ENCODE measurements at regions not wholly inside any gene's neighbourhood (a gene's known extent, or its start where the extent isn't known, plus 50 kb on each side); places are given as distances from the start of the nearest gene placed in this dataset.

GRCh38 chr5:147162740-147163139, 72.1 kb upstream of the STK32A start:
- no peak overlapping the region for H3K4me3 ChIP-seq (ENCODE audit: insufficient read depth, low read depth, low read length)
- H2AFZ ChIP-seq (ENCODE audit: low read depth, low read length), result no peak overlapping the region
- no peak overlapping the region for H3K9ac ChIP-seq (ENCODE audit: low read length)
- TF ChIP-seq CTCF (IDR thresholded peaks at IDR 0.05; ENCODE audit: insufficient read depth, low read depth, low read length) (no peak), EZH2 (IDR thresholded peaks at IDR 0.05; ENCODE audit: insufficient read depth, low read length) (no peak)
- DNase-seq (ENCODE audit: low read depth) (no peak), FAIRE-seq (no peak)
- Mint-ChIP-seq H3K27ac (ENCODE audit: unreplicated experiment) (no peak overlapping the region), H3K4me3 (ENCODE audit: unreplicated experiment) (no peak overlapping the region), H3K4me1 (ENCODE audit: low read depth, unreplicated experiment) (peaks cover 10% of the 10 kb centered on the region), H3K27me3 (ENCODE audit: low read depth, unreplicated experiment) (no peaks in the 10 kb centered on the region), H3K9me3 (ENCODE audit: unreplicated experiment) (peaks cover 2% of the 10 kb centered on the region), H3K36me3 (ENCODE audit: low read depth, unreplicated experiment) (no peaks in the 10 kb centered on the region)
- H3K4me1 ChIP-seq (ENCODE audit: insufficient read depth, low read length), result no peaks in the 10 kb centered on the region
- no peaks in the 10 kb centered on the region for H4K20me1 ChIP-seq (ENCODE audit: insufficient read depth, low read length)
- H3K36me3 ChIP-seq (ENCODE audit: insufficient read depth, low read length), result no peaks in the 10 kb centered on the region
- H3K79me2 ChIP-seq (ENCODE audit: insufficient read depth, low read length), result no peaks in the 10 kb centered on the region
- H3K27ac ChIP-seq (ENCODE audit: low read depth, low read length), result no peak overlapping the region
- no peaks in the 10 kb centered on the region for H3K27me3 ChIP-seq (ENCODE audit: insufficient read depth, low read length)
- no peak overlapping the region for H3K4me2 ChIP-seq (ENCODE audit: low read length)
- no peaks in the 10 kb centered on the region for H3K9me3 ChIP-seq (ENCODE audit: insufficient read depth, low read depth, low read length)

GRCh38 chr5:147167529-147167928, 67.3 kb upstream of the STK32A start:
- Mint-ChIP-seq H3K27ac (ENCODE audit: unreplicated experiment) (no peak overlapping the region), H3K36me3 (ENCODE audit: low read depth, unreplicated experiment) (no peaks in the 10 kb centered on the region), H3K9me3 (ENCODE audit: unreplicated experiment) (peaks cover 2% of the 10 kb centered on the region), H3K4me1 (ENCODE audit: low read depth, unreplicated experiment) (peaks cover 38% of the 10 kb centered on the region), H3K27me3 (ENCODE audit: low read depth, unreplicated experiment) (no peaks in the 10 kb centered on the region), H3K4me3 (ENCODE audit: unreplicated experiment) (no peak overlapping the region)
- Histone ChIP-seq H3K4me2 (ENCODE audit: low read length) (no peak overlapping the region), H3K9me3 (ENCODE audit: insufficient read depth, low read depth, low read length) (no peaks in the 10 kb centered on the region), H3K4me3 (ENCODE audit: insufficient read depth, low read depth, low read length) (no peak overlapping the region), H3K4me1 (ENCODE audit: insufficient read depth, low read length) (peaks cover 15% of the 10 kb centered on the region), H2AFZ (ENCODE audit: low read depth, low read length) (no peak overlapping the region), H4K20me1 (ENCODE audit: insufficient read depth, low read length) (no peaks in the 10 kb centered on the region), H3K36me3 (ENCODE audit: insufficient read depth, low read length) (no peaks in the 10 kb centered on the region), H3K27me3 (ENCODE audit: insufficient read depth, low read length) (no peaks in the 10 kb centered on the region), H3K79me2 (ENCODE audit: insufficient read depth, low read length) (no peaks in the 10 kb centered on the region), H3K9ac (ENCODE audit: low read length) (no peak overlapping the region), H3K27ac (ENCODE audit: low read depth, low read length) (no peak overlapping the region)
- DNase-seq (ENCODE audit: low read depth) (no peak), FAIRE-seq (no peak)
- TF ChIP-seq CTCF (IDR thresholded peaks at IDR 0.05; ENCODE audit: insufficient read depth, low read depth, low read length), result no peak
- TF ChIP-seq EZH2 (IDR thresholded peaks at IDR 0.05; ENCODE audit: insufficient read depth, low read length), result no peak

- Mint-ChIP-seq H3K27me3 (ENCODE audit: low read depth, unreplicated experiment) (no peaks in the 10 kb centered on the region), H3K36me3 (ENCODE audit: low read depth, unreplicated experiment) (no peaks in the 10 kb centered on the region), H3K9me3 (ENCODE audit: unreplicated experiment) (no peaks in the 10 kb centered on the region), H3K4me1 (ENCODE audit: low read depth, unreplicated experiment) (peaks cover 42% of the 10 kb centered on the region), H3K27ac (ENCODE audit: unreplicated experiment) (peak overlapping the region; percentile 73), H3K4me3 (ENCODE audit: unreplicated experiment) (no peak overlapping the region)
- Histone ChIP-seq H3K27ac (ENCODE audit: low read depth, low read length) (peak overlapping the region; percentile 35), H3K9me3 (ENCODE audit: insufficient read depth, low read depth, low read length) (no peaks in the 10 kb centered on the region), H3K4me2 (ENCODE audit: low read length) (peak overlapping the region; percentile 51), H4K20me1 (ENCODE audit: insufficient read depth, low read length) (no peaks in the 10 kb centered on the region), H3K36me3 (ENCODE audit: insufficient read depth, low read length) (no peaks in the 10 kb centered on the region), H2AFZ (ENCODE audit: low read depth, low read length) (no peak overlapping the region), H3K27me3 (ENCODE audit: insufficient read depth, low read length) (no peaks in the 10 kb centered on the region), H3K4me3 (ENCODE audit: insufficient read depth, low read depth, low read length) (no peak overlapping the region), H3K9ac (ENCODE audit: low read length) (no peak overlapping the region), H3K79me2 (ENCODE audit: insufficient read depth, low read length) (no peaks in the 10 kb centered on the region), H3K4me1 (ENCODE audit: insufficient read depth, low read length) (peaks cover 15% of the 10 kb centered on the region)
- TF ChIP-seq CTCF (IDR thresholded peaks at IDR 0.05; ENCODE audit: insufficient read depth, low read depth, low read length) (no peak), EZH2 (IDR thresholded peaks at IDR 0.05; ENCODE audit: insufficient read depth, low read length) (no peak)
- DNase-seq (ENCODE audit: low read depth), result peak; percentile 70
- peak; percentile 37 for FAIRE-seq
These were observed 66.1 kb upstream of the STK32A start for GRCh38 chr5:147168578-147169327.

Measured in astrocyte (in vitro differentiated cells and primary cell).